Stimulated activated CD4-positive, alpha-beta T cell treated with anti-CD3 and anti-CD28 coated beads, TNF-alpha, amount 100 ng/mL, for 1 hour (primary cell): ENCODE measurements at regions not wholly inside any gene's neighbourhood (a gene's known extent, or its start where the extent isn't known, plus 50 kb on each side); places are given as distances from the start of the nearest gene placed in this dataset.

Experiments
- DNase-seq, 3 donors: peaks; one replicate each; pipeline ENCODE4 v3.0.0-alpha.2; 2020; ENCODE audit warnings: low read depth in 3 of 3, low spot score in 1 of 3

- DNase-seq = no peak
Observed at GRCh38 chr15:94100863-94101262, 130.5 kb upstream of the MCTP2 start.

GRCh38 chr15:94099574-94099960 lies 131.8 kb upstream of the MCTP2 start:
- DNase-seq = no peak

- no peak for DNase-seq
Observed at GRCh38 chr15:94098921-94099573, 132.3 kb upstream of the MCTP2 start.

- no peak for DNase-seq
Observed at GRCh38 chr15:94097552-94097951, 133.8 kb upstream of the MCTP2 start.

GRCh38 chr15:94094310-94094709 lies 137.1 kb upstream of the MCTP2 start:
- no peak for DNase-seq

GRCh38 chr15:94086341-94086740 lies 145.0 kb upstream of the MCTP2 start:
- DNase-seq = no peak

GRCh38 chr15:94083467-94084052 lies 147.8 kb upstream of the MCTP2 start:
- DNase-seq = no peak

GRCh38 chr15:94081829-94082228 lies 149.5 kb upstream of the MCTP2 start:
- DNase-seq = no peak

- no peak for DNase-seq
Observed at GRCh38 chr15:94080989-94081605, 150.3 kb upstream of the MCTP2 start.

GRCh38 chr15:94080416-94080815 lies 150.9 kb upstream of the MCTP2 start:
- no peak for DNase-seq

- DNase-seq = no peak
Observed at GRCh38 chr15:94079968-94080367, 151.4 kb upstream of the MCTP2 start.

- no peak for DNase-seq
Observed at GRCh38 chr15:94079459-94079858, 151.9 kb upstream of the MCTP2 start.

GRCh38 chr15:94077938-94078337 lies 153.4 kb upstream of the MCTP2 start:
- DNase-seq = no peak

- no peak for DNase-seq
Observed at GRCh38 chr15:94075349-94075748, 156.0 kb upstream of the MCTP2 start.

- DNase-seq = no peak
Observed at GRCh38 chr15:94070356-94071295, 160.7 kb upstream of the MCTP2 start.

- DNase-seq = no peak
Observed at GRCh38 chr15:94069844-94070243, 161.5 kb upstream of the MCTP2 start.

- no peak for DNase-seq
Observed at GRCh38 chr15:94066811-94067210, 164.6 kb upstream of the MCTP2 start.

GRCh38 chr15:94066046-94066445 lies 165.3 kb upstream of the MCTP2 start:
- DNase-seq = no peak

GRCh38 chr15:94064676-94065313 lies 166.6 kb upstream of the MCTP2 start:
- DNase-seq = no peak

GRCh38 chr15:94061041-94061440 lies 170.3 kb upstream of the MCTP2 start:
- DNase-seq = no peak

GRCh38 chr15:94059013-94059587 lies 172.3 kb upstream of the MCTP2 start:
- no peak for DNase-seq
